Hepatocyte (in vitro differentiated cells): ENCODE measurements at regions not wholly inside any gene's neighbourhood (a gene's known extent, or its start where the extent isn't known, plus 50 kb on each side); places are given as distances from the start of the nearest gene placed in this dataset.

Source experiments
- DNase-seq: peaks from one replicate; pipeline ENCODE4 v3.0.0-alpha.2; 2016; ENCODE audit warnings: low spot score
- H2AFZ ChIP-seq: fragments of 200-600 bp; sonication (generic); 2 replicates; pipeline ENCODE4 v1.6.0; 2016; ENCODE audit warnings: antibody characterized with exemption, mild to moderate bottlenecking
- H3K27ac ChIP-seq: fragments of 200-600 bp; sonication (generic); 2 replicates; pipeline ENCODE4 v1.5.1; 2016; ENCODE audit warnings: mild to moderate bottlenecking
- H3K27me3 ChIP-seq: fragments of 200-600 bp; sonication (generic); 2 replicates; pipeline ENCODE4 v1.6.1; 2016
- H3K36me3 ChIP-seq: fragments of 200-600 bp; sonication (generic); replicated peaks from 2 replicates; pipeline ENCODE4 v1.5.1; 2016; ENCODE audit warnings: low read depth; ENCODE audit not compliant: insufficient read depth
- H3K4me1 ChIP-seq: fragments of 200-600 bp; sonication (generic); 2 replicates; pipeline ENCODE4 v1.5.1; 2016; ENCODE audit warnings: mild to moderate bottlenecking, moderate library complexity; ENCODE audit not compliant: insufficient read depth
- H3K4me2 ChIP-seq: fragments of 200-600 bp; sonication (generic); 2 replicates; pipeline ENCODE4 v1.6.0; 2016
- H3K4me3 ChIP-seq: fragments of 200-600 bp; sonication (generic); 2 replicates; pipeline ENCODE4 v1.5.1; 2016; ENCODE audit warnings: mild to moderate bottlenecking
- H3K79me2 ChIP-seq: fragments of 200-600 bp; sonication (generic); 2 replicates; pipeline ENCODE4 v1.6.0; 2017; ENCODE audit warnings: mild to moderate bottlenecking
- H3K9me2 ChIP-seq: fragments of 200-600 bp; sonication (generic); replicated peaks from 2 replicates; pipeline ENCODE4 v1.6.0; 2017; ENCODE audit warnings: mild to moderate bottlenecking; ENCODE audit not compliant: insufficient read depth
- H3K9me3 ChIP-seq: fragments of 200-600 bp; sonication (generic); 2 replicates; pipeline ENCODE4 v1.5.1; 2016; ENCODE audit warnings: low read depth, mild to moderate bottlenecking
- H4K20me1 ChIP-seq: fragments of 200-600 bp; sonication (generic); 2 replicates; pipeline ENCODE4 v1.6.0; 2016; ENCODE audit warnings: mild to moderate bottlenecking; ENCODE audit not compliant: insufficient read depth, poor library complexity, severe bottlenecking
- CTCF ChIP-seq: fragments of 200-600 bp; sonication (generic); IDR thresholded peaks from 2 replicates; pipeline ENCODE4 v1.5.1; 2016; ENCODE audit warnings: antibody characterized with exemption, mild to moderate bottlenecking; ENCODE audit not compliant: poor library complexity
- EZH2 ChIP-seq: fragments of 200-600 bp; sonication (generic); IDR thresholded peaks from 2 replicates; pipeline ENCODE4 v1.6.1; 2016; ENCODE audit warnings: antibody characterized with exemption, mild to moderate bottlenecking, borderline replicate concordance
- EZH2phosphoT487 ChIP-seq: fragments of 200-600 bp; sonication (generic); IDR thresholded peaks from one replicate; pipeline ENCODE4 v1.6.1; 2018; ENCODE audit warnings: antibody characterized with exemption, mild to moderate bottlenecking, low read depth, moderate library complexity; ENCODE audit not compliant: unreplicated experiment, severe bottlenecking
- WGBS: methylation state at CpG from one replicate; pipeline ENCODE4 v1.1.6; 2016; ENCODE audit warnings: low lambda C conversion rate; ENCODE audit errors: missing lambda C conversion rate; 5-methylcytosine and 5-hydroxymethylcytosine counted together

DNA sequence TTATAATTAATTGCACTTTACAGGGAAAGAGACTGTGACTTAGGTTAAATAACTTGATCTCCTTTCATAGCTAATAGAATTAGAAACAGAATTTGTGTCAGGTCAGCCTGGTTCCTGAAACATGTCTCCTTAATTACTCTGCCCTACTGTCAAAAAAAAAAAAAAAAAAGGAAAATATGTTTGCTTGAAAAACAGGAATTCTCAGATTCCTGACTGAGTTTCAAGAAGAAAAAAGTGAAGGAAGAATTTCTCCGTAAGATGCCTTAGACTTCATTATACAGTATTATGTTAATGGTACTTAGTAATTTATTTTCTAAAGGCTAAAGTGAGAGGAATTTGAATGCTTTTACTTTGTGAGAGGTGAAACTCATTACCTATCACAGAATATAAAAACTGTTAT lies 118.4 kb upstream of the REG3G start:
- Histone ChIP-seq H3K27ac (no peak overlapping the region), H3K9me2 (no peaks in the 10 kb centered on the region), H3K4me1 (no peaks in the 10 kb centered on the region), H3K9me3 (no peaks in the 10 kb centered on the region), H4K20me1 (no peaks in the 10 kb centered on the region), H3K36me3 (no peaks in the 10 kb centered on the region), H2AFZ (no peak overlapping the region), H3K79me2 (no peaks in the 10 kb centered on the region), H3K27me3 (no peaks in the 10 kb centered on the region), H3K4me3 (no peak overlapping the region), H3K4me2 (no peak overlapping the region)
- WGBS: 72% methylated on average over 1 of the region's 1 CpG
- no peak for TF ChIP-seq EZH2
- TF ChIP-seq EZH2phosphoT487: no peak
- TF ChIP-seq CTCF: no peak
- DNase-seq: no peak

- no peak overlapping the region for H2AFZ ChIP-seq
- no peak for TF ChIP-seq CTCF
- TF ChIP-seq EZH2: no peak
- TF ChIP-seq EZH2phosphoT487: no peak
- no peaks in the 10 kb centered on the region for H3K27me3 ChIP-seq
- no peak overlapping the region for H3K4me2 ChIP-seq
- no peaks in the 10 kb centered on the region for H3K9me3 ChIP-seq
- H3K4me3 ChIP-seq: no peak overlapping the region
- DNase-seq: no peak
- no peak overlapping the region for H3K27ac ChIP-seq
- no peaks in the 10 kb centered on the region for H3K79me2 ChIP-seq
- no peaks in the 10 kb centered on the region for H3K36me3 ChIP-seq
- 89% methylated on average over 4 of the region's 4 CpGs for WGBS
- H3K9me2 ChIP-seq: no peaks in the 10 kb centered on the region
- no peaks in the 10 kb centered on the region for H4K20me1 ChIP-seq
- H3K4me1 ChIP-seq: no peaks in the 10 kb centered on the region
These were observed 116.5 kb upstream of the REG3G start for GRCh38 chr2:78908973-78909372.

- Histone ChIP-seq H4K20me1 (no peaks in the 10 kb centered on the region), H3K4me2 (no peak overlapping the region), H3K27ac (no peak overlapping the region), H3K9me2 (no peaks in the 10 kb centered on the region), H3K27me3 (no peaks in the 10 kb centered on the region), H3K79me2 (no peaks in the 10 kb centered on the region), H2AFZ (no peak overlapping the region), H3K4me3 (no peak overlapping the region), H3K9me3 (no peaks in the 10 kb centered on the region), H3K4me1 (no peaks in the 10 kb centered on the region), H3K36me3 (no peaks in the 10 kb centered on the region)
- no peak for DNase-seq
- WGBS: 63% methylated on average over 3 of the region's 3 CpGs
- TF ChIP-seq EZH2 (no peak), CTCF (no peak), EZH2phosphoT487 (no peak)
These were observed 115.1 kb upstream of the REG3G start for GRCh38 chr2:78910376-78910775.

DNA sequence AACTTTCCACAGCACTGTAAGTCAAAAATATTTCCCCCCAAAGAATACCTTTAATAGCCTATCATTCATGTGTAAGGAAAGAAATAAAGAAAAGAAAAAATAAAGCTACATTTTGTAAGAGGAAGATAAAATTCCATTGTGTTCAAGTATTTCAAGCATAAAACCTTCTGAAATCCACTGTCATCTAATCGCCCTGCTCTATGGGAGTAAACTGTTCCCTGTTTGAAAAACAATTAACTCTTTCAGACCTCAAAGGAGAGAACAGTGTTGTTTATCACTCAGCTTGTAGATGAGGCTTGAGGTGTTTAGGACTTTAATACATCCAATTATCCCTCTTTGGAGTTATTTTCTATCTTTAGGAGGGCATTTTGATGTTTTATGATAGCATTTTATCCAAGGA lies 112.2 kb upstream of the REG3G start:
- Histone ChIP-seq H3K27me3 (no peaks in the 10 kb centered on the region), H3K27ac (no peak overlapping the region), H3K79me2 (no peaks in the 10 kb centered on the region), H4K20me1 (no peaks in the 10 kb centered on the region), H3K4me3 (no peak overlapping the region), H3K4me2 (no peak overlapping the region), H3K4me1 (no peaks in the 10 kb centered on the region), H3K9me3 (no peaks in the 10 kb centered on the region), H3K9me2 (no peaks in the 10 kb centered on the region), H2AFZ (no peak overlapping the region), H3K36me3 (no peaks in the 10 kb centered on the region)
- WGBS: 13% methylated on average over 1 of the region's 1 CpG
- no peak for DNase-seq
- no peak for TF ChIP-seq EZH2phosphoT487
- no peak for TF ChIP-seq EZH2
- no peak for TF ChIP-seq CTCF
